HEK293T (cell line): ENCODE measurements at regions not wholly inside any gene's neighbourhood (a gene's known extent, or its start where the extent isn't known, plus 50 kb on each side); places are given as distances from the start of the nearest gene placed in this dataset.

Source experiments
- ARNT ChIP-seq: fragments of 450-650 bp; IDR thresholded peaks from 2 replicates; pipeline ENCODE4 v1.6.1; 2017; ENCODE audit warnings: mild to moderate bottlenecking
- BHLHE40 ChIP-seq: fragments of 450-650 bp; IDR thresholded peaks from 2 replicates; pipeline ENCODE4 v1.6.1; 2016; ENCODE audit warnings: mild to moderate bottlenecking, moderate library complexity, borderline replicate concordance
- CTBP1 ChIP-seq: fragments of 450-650 bp; IDR thresholded peaks from 2 replicates; pipeline ENCODE4 v1.6.1; 2016; ENCODE audit warnings: borderline replicate concordance
- ELF4 ChIP-seq: fragments of 450-650 bp; IDR thresholded peaks from 2 replicates; pipeline ENCODE4 v1.6.1; 2017; ENCODE audit warnings: antibody characterized with exemption
- FOXM1 ChIP-seq: fragments of 450-650 bp; IDR thresholded peaks from 2 replicates; pipeline ENCODE4 v1.6.1; 2017; ENCODE audit warnings: mild to moderate bottlenecking, borderline replicate concordance
- HDGF ChIP-seq: fragments of 450-650 bp; IDR thresholded peaks from 2 replicates; pipeline ENCODE4 v1.6.1; 2017; ENCODE audit warnings: antibody characterized with exemption, borderline replicate concordance
- PKNOX1 ChIP-seq: fragments of 450-650 bp; IDR thresholded peaks from 2 replicates; pipeline ENCODE4 v1.6.1; 2016
- SP1 ChIP-seq: fragments of 450-650 bp; IDR thresholded peaks from 2 replicates; pipeline ENCODE4 v1.6.1; 2017
- SUZ12 ChIP-seq: fragments of 450-650 bp; IDR thresholded peaks from 2 replicates; pipeline ENCODE4 v1.6.1; 2016; ENCODE audit warnings: mild to moderate bottlenecking
- TARDBP ChIP-seq: fragments of 450-650 bp; IDR thresholded peaks from 2 replicates; pipeline ENCODE4 v1.6.1; 2016
- ZNF384 ChIP-seq: fragments of 450-650 bp; IDR thresholded peaks from 2 replicates; pipeline ENCODE4 v1.6.1; 2016

GRCh38 chr6:121550491-121551010, 115.1 kb downstream of the GJA1 start:
- TF ChIP-seq HDGF (no peak), PKNOX1 (no peak), ZNF384 (no peak), BHLHE40 (no peak), TARDBP (no peak), SUZ12 (no peak), ELF4 (no peak), SP1 (no peak), FOXM1 (no peak), ARNT (no peak), CTBP1 (no peak)
